GM12875 (cell line): ENCODE measurements at regions not wholly inside any gene's neighbourhood (a gene's known extent, or its start where the extent isn't known, plus 50 kb on each side); places are given as distances from the start of the nearest gene placed in this dataset.
"Not testable (repeated sequence)": the region's sequence is repeated elsewhere in the genome, so short reads cannot be mapped to it uniquely, and the experiment has no call there.

Source experiments
- H3K4me3 ChIP-seq: one replicate; pipeline ENCODE4 v1.5.1; 2011; ENCODE audit warnings: low read depth, low read length, control low read depth
- CTCF ChIP-seq: IDR thresholded peaks from 2 replicates; pipeline ENCODE4 v1.5.1; 2011; ENCODE audit warnings: low read depth, mild to moderate bottlenecking, control low read depth, inconsistent platforms, low read length, moderate library complexity, borderline replicate concordance; ENCODE audit not compliant: insufficient read depth

GRCh38 chr14:36420149-36420687, 99.8 kb upstream of the MBIP start:
- no peak for TF ChIP-seq CTCF

DNA sequence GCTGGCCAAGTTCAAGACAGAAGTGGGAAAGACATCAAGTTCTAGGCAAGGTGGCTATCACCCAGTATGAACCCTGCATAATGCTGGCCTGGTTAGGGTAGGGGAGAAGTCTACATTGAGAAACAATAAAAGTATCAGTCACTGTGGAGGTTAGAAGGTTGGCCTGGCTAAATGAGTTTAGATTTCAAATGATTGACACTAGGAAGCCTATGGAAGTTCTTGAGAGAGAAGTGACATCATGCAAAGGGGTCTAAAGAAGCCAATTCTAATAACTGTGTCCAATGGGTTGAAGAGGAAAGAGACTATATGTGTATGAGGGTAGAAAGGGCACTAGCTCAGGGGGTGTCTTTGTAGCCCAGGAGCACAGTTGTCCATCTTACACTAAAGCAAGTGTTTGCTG, 98.5 kb upstream of the MBIP start:
- no peak for TF ChIP-seq CTCF
- no peak overlapping the region for H3K4me3 ChIP-seq

More at GRCh38 chr14:36420149-36420687, 99.8 kb upstream of the MBIP start:
- no peak overlapping the region for H3K4me3 ChIP-seq

DNA sequence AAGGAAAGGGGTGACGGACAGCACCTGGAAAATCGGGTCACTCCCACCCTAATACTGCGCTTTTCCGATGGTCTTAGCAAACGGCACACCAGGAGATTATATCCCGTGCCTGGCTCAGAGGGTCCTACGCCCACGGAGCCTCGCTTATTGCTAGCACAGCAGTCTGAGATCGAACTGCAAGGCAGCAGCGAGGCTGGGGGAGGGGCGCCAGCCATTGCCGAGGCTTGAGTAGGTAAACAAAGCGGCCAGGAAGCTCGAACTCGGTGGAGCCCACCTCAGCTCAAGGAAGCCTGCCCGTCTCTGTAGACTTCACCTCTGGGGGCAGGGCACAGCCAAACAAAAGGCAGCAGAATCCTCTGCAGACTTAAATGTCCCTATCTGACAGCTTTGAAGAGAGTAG, 91.5 kb upstream of the MBIP start:
- H3K4me3 ChIP-seq, result not testable (repeated sequence)

DNA sequence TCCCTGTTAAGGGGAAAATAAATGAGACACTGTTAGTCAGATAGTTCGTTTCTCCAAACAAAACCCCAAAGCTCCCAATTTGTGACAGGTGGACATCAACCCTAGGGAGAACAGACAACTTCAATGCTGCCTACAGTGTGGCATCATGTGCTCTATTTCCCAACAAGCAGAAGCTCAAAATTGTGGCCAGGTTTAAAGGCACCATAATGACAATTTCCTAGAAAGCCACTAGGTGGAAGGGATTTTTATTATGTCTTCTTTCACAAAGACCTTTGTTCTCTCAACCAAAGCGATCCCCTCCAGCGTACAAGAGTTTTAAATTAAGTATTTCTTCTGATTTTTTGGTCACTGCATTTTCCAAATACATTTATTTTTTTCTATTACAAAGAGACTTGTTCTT, 88.0 kb upstream of the MBIP start:
- H3K4me3 ChIP-seq, result no peak overlapping the region
- no peak for TF ChIP-seq CTCF

DNA sequence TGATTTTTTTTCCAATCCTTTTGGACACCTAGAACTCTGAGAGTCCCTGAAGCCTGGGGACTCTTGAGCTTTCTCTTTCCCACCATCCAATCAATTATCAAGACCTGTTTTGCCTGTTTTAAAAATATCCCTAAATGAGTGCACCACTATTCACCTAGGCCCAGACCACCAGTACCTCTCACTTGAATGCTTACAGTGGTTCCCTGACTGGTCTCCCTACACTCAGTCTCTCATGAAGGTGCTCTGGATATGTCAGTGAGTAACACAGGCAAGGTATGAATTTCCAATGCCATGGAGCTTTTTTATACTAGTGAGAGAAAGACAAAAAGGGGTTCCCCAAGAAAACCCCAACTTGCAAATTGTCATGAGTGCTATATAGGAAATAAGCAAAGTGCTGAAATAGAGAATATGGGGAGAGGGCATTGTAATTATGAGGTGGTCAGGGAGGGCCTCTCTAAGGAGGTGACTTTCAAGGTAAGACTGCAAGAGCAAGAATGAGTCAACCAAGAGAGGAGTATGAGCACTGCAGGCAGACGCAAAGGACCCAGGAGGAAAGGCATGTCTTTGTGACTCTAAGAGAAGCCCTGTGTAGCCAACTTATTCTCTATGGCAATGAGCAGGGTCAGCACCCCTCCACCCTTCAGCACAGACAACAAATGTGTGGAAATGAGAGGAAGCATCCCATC, 85.3 kb upstream of the MBIP start:
- no peak overlapping the region for H3K4me3 ChIP-seq
- TF ChIP-seq CTCF, result no peak

DNA sequence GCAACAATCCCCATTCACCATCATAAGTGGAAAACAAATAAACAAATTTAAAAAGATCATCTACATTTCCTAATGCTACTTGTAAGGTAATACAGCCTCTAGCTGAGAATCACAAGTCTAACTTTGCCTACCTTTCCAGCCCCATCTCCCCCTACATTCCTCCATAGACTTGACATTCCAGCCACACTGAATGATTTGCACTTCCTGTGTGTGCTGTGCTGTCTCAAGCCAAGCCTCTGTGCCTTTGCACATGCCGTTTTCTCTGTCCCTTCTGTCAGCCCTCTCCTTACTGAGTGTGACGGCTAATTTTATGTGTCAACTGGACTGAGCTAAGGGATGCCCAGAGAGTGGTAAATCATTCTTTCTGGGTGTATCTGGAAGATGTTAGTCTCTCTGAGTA, 82.4 kb upstream of the MBIP start:
- no peak for TF ChIP-seq CTCF
- no peak overlapping the region for H3K4me3 ChIP-seq

DNA sequence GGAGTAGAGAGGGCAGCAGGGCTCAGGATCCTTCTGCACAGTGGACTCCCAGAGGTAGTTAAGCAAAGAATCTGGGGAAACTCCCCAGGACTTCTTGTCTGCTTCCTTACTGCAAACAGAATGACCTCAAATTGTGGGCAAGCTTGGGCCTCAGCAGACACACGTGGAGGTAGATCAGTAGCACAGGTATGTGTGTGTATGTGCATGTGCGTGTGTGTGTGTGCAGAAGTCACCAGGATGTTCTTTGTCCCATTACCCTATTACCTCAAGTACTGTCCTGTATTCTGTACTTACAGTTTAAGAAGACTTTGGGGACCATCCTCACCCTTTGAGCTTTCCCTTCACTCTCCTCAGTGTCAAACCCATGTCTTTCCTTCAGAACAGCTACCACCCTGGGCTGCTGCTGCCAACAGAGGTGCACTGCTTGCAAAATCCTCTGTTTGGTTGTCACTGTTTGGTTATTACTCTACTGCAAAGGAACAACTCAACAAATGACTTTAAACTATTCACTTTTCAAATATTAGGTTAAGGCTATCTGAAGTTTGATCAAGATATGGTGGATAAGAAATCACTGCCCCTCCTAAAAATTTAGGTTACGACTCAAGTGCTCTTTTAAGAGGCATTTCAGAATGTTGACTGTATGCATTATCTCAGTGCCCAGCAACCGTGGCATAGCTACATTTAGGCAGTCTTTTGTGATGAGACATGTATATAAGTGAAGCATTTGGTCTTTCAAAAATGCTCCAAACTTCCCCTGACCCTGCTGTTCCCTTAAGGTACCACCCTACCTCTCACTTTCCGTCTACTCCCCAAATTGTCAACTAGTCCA, 78.2 kb upstream of the MBIP start:
- no peak overlapping the region for H3K4me3 ChIP-seq
- TF ChIP-seq CTCF, result no peak
